Endodermal cell (in vitro differentiated cells): ENCODE measurements at regions not wholly inside any gene's neighbourhood (a gene's known extent, or its start where the extent isn't known, plus 50 kb on each side); places are given as distances from the start of the nearest gene placed in this dataset.

Source experiments
- DNase-seq: peaks from one replicate; pipeline ENCODE4 v3.0.0-alpha.2; 2017
- H3K27ac ChIP-seq: 2 replicates; pipeline ENCODE4 v1.5.1; 2013; ENCODE audit warnings: mild to moderate bottlenecking, low read depth, low read length, moderate library complexity
- H3K27me3 ChIP-seq: 2 replicates; pipeline ENCODE4 v1.6.1; 2013; ENCODE audit warnings: mild to moderate bottlenecking, low read length, moderate library complexity; ENCODE audit not compliant: insufficient read depth, control insufficient read depth, poor library complexity, severe bottlenecking
- H3K36me3 ChIP-seq: 2 replicates; pipeline ENCODE4 v1.7.0; 2013; ENCODE audit warnings: mild to moderate bottlenecking, low read length, moderate library complexity; ENCODE audit not compliant: control insufficient read depth, insufficient read depth
- H3K4me1 ChIP-seq: one replicate; pipeline ENCODE4 v1.7.0; 2013; ENCODE audit warnings: low read length; ENCODE audit not compliant: control insufficient read depth, insufficient read depth
- H3K4me3 ChIP-seq: 2 replicates; pipeline ENCODE4 v1.5.1; 2013; ENCODE audit warnings: mild to moderate bottlenecking, low read length, moderate library complexity
- H3K9ac ChIP-seq: 2 replicates; pipeline ENCODE4 v1.6.1; 2013; ENCODE audit warnings: mild to moderate bottlenecking, low read length, moderate library complexity; ENCODE audit not compliant: poor library complexity, severe bottlenecking; ENCODE audit errors: extremely low read depth
- H3K9me3 ChIP-seq: 2 replicates; pipeline ENCODE4 v1.6.1; 2013; ENCODE audit warnings: mild to moderate bottlenecking, low read length, moderate library complexity; ENCODE audit not compliant: control insufficient read depth
- H3K27ac Mint-ChIP-seq: 2 replicates; pipeline ENCODE4 v1.8.0; 2020; ENCODE audit warnings: mixed read lengths
- H3K27me3 Mint-ChIP-seq: 2 replicates; pipeline ENCODE4 v1.8.0; 2021; ENCODE audit warnings: mild to moderate bottlenecking, mixed read lengths; ENCODE audit not compliant: insufficient read depth
- H3K36me3 Mint-ChIP-seq: 2 replicates; pipeline ENCODE4 v1.8.0; 2020; ENCODE audit warnings: low read depth, mixed read lengths
- H3K4me1 Mint-ChIP-seq: 2 replicates; pipeline ENCODE4 v1.8.0; 2020; ENCODE audit warnings: mixed read lengths
- H3K4me3 Mint-ChIP-seq: 2 replicates; pipeline ENCODE4 v1.8.0; 2020; ENCODE audit warnings: mild to moderate bottlenecking, moderate library complexity, mixed read lengths
- H3K9me3 Mint-ChIP-seq: 2 replicates; pipeline ENCODE4 v1.8.0; 2020; ENCODE audit warnings: mild to moderate bottlenecking, mixed read lengths
- WGBS, 2 experiments: methylation state at CpG; one replicate each; pipeline versions ENCODE4 v1.1.5 to v1.1.7; 2013; ENCODE audit warnings: missing lambda C conversion rate in 2 of 2, mixed read lengths in 1 of 2; ENCODE audit not compliant: insufficient coverage in 1 of 2, insufficient read length in 1 of 2; 5-methylcytosine and 5-hydroxymethylcytosine counted together
- TF ChIP-seq, protein P1 (sequence below): fragments of 200-600 bp; sonication (generic); conservative IDR thresholded peaks from 2 replicates; pipeline ENCODE4 v1.5.0; 2021; ENCODE audit warnings: antibody characterized with exemption, mild to moderate bottlenecking

DNA sequence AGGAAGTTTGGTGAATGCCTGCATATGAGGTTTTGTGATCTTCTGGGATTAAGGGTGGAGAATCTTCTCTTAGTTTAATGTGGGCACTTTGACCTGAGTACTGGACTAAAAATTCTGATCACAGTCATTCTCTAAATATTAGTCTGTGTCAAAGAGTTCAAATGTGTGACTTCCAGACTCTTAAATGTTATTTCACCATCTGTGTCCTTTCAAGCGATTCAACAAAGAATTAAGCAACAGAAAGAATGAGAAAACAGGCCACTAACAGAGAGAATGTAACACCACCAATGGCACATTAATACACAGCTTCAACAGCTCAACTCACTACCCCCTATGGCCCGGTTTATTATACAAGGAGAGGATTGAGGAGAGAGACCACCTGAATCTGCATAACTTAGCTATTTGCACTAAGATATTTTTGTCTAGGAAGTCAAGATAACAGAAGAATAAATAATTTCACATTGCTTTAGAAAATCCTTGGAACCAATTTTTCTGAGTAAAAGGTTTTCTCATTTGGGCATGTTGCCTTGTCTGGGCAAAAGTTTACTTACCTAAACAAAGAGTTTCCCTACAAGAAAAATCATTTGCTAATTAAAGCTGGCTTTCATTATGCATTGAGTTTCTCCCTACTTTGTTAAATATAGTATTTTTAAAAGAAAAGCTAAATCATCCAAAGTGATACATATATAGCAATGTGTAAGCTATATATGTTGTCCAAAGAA, 1313.7 kb downstream of the NCAM2 start:
- Mint-ChIP-seq H3K9me3 (peaks cover 13% of the 10 kb centered on the region), H3K4me1 (no peaks in the 10 kb centered on the region), H3K36me3 (no peaks in the 10 kb centered on the region), H3K27ac (no peak overlapping the region), H3K4me3 (no peak overlapping the region), H3K27me3 (no peaks in the 10 kb centered on the region)
- Histone ChIP-seq H3K27ac (no peak overlapping the region), H3K36me3 (no peaks in the 10 kb centered on the region), H3K27me3 (no peaks in the 10 kb centered on the region), H3K9ac (no peak overlapping the region), H3K4me3 (no peak overlapping the region), H3K9me3 (peaks cover 15% of the 10 kb centered on the region), H3K4me1 (no peaks in the 10 kb centered on the region)
- no peak for DNase-seq
- 85 to 100% methylated on average over 1 to 2 of the region's 2 CpGs for WGBS, 2 experiments
- TF ChIP-seq, protein P1, sequence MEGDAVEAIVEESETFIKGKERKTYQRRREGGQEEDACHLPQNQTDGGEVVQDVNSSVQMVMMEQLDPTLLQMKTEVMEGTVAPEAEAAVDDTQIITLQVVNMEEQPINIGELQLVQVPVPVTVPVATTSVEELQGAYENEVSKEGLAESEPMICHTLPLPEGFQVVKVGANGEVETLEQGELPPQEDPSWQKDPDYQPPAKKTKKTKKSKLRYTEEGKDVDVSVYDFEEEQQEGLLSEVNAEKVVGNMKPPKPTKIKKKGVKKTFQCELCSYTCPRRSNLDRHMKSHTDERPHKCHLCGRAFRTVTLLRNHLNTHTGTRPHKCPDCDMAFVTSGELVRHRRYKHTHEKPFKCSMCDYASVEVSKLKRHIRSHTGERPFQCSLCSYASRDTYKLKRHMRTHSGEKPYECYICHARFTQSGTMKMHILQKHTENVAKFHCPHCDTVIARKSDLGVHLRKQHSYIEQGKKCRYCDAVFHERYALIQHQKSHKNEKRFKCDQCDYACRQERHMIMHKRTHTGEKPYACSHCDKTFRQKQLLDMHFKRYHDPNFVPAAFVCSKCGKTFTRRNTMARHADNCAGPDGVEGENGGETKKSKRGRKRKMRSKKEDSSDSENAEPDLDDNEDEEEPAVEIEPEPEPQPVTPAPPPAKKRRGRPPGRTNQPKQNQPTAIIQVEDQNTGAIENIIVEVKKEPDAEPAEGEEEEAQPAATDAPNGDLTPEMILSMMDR = no peak

DNA sequence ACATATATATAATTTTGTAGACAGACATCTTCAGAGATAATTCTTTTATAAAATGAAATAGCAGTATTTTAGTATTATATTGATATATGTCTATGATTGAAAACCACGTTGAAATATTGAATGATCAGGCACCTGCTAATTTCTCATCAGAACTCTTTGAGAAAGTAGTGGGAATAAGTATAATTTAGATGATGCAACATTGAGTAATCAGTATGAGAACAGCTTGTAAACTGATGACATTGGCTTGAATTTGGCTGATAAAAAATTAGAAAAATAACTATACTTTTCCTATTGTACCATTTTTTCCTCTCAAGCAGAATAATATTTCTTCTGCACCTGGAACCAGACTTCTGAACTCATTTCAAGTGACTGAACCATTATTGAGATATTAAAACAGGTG, 1316.8 kb downstream of the NCAM2 start:
- H3K9me3 Mint-ChIP-seq = peaks cover 13% of the 10 kb centered on the region
- Histone ChIP-seq H3K4me1 (no peaks in the 10 kb centered on the region), H3K4me3 (no peak overlapping the region), H3K36me3 (no peaks in the 10 kb centered on the region), H3K27ac (no peak overlapping the region), H3K27me3 (no peaks in the 10 kb centered on the region), H3K9ac (no peak overlapping the region), H3K9me3 (peaks cover 15% of the 10 kb centered on the region)
- H3K27ac Mint-ChIP-seq = no peak overlapping the region
- no peaks in the 10 kb centered on the region for H3K27me3 Mint-ChIP-seq
- no peak for DNase-seq
- TF ChIP-seq, protein P1 = no peak
- H3K4me3 Mint-ChIP-seq = no peak overlapping the region
- no peaks in the 10 kb centered on the region for H3K4me1 Mint-ChIP-seq
- 100% methylated on average over 1 of the region's 1 CpG for WGBS, 2 experiments
- H3K36me3 Mint-ChIP-seq = no peaks in the 10 kb centered on the region

DNA sequence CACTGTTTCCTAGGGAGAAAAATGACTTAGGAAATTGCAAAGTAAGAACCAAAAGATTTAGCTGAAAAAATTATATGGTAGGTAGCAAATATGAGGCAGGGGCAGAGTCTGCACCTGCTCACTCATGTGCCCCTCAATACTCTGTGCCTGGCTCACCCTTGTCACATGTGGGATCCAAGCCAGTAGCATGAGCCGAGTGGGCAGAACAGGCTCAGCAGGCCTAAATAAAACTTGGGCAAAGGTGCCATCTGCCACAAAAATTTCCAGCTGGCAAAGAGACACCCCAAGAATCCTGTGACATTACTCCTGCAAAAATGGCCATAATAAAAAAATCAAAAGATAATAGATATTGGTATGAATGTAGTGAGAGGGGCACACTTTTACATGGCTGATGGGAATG, 1321.2 kb downstream of the NCAM2 start:
- Histone ChIP-seq H3K4me3 (no peak overlapping the region), H3K27ac (no peak overlapping the region), H3K27me3 (no peaks in the 10 kb centered on the region), H3K4me1 (no peaks in the 10 kb centered on the region), H3K36me3 (no peaks in the 10 kb centered on the region), H3K9me3 (no peaks in the 10 kb centered on the region), H3K9ac (no peak overlapping the region)
- TF ChIP-seq, protein P1 = no peak
- no peaks in the 10 kb centered on the region for H3K9me3 Mint-ChIP-seq
- H3K27ac Mint-ChIP-seq = no peak overlapping the region
- no peak for DNase-seq
- no peaks in the 10 kb centered on the region for H3K36me3 Mint-ChIP-seq
- H3K27me3 Mint-ChIP-seq = no peaks in the 10 kb centered on the region
- no peak overlapping the region for H3K4me3 Mint-ChIP-seq
- no peaks in the 10 kb centered on the region for H3K4me1 Mint-ChIP-seq
- 85% methylated on average over 1 of the region's 1 CpG; no CpG with 5 or more reads in 1 of the 2 experiments for WGBS, 2 experiments
